Tongue (tissue), 1 donor: ENCODE measurements at regions not wholly inside any gene's neighbourhood (a gene's known extent, or its start where the extent isn't known, plus 50 kb on each side); places are given as distances from the start of the nearest gene placed in this dataset.
"Not testable (repeated sequence)": the region's sequence is repeated elsewhere in the genome, so short reads cannot be mapped to it uniquely, and the experiment has no call there.

ENCODE experiments used
- DNase-seq: peaks from one replicate; pipeline ENCODE4 v3.0.0-alpha.2; 2015

DNA sequence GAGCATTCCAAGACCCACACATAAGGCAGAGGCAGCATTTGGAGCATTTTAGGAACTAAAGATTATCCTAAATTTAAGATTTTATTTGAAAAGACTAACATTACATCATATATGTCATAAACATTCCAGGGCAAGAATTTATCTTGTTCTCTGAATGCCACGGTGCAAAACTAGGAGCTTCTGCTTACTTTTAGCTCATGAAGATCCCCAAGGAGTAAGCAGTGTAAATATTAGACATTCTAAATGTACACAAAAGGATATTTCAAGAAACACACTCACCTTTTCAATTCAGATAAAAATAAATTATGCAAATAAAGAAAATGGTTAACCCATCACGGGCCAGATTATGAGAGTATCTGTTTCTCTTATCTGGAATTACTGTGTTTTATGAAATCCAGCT lies 101.7 kb upstream of the ETAA1 start:
- peak; percentile 17 for DNase-seq

DNA sequence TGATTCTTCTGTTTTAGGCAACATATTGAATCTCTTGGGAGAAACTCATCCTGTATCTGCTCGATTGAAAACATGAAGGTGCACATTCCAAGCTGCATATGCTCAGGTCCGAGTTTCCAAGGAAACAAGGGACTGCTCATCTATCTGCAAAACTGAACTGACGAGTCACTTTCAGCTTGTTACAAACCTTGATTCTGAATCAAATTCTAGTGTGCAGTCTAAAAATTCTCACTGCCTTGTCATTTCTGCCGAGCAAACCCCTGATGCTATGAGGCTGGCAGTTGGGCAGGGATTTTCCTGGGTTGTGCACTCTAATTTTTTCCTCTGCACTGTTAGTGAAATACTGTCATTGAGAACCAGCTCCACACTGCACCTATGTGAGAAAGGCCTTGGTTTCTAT lies 101.3 kb upstream of the ETAA1 start:
- DNase-seq = peak; percentile 24

DNA sequence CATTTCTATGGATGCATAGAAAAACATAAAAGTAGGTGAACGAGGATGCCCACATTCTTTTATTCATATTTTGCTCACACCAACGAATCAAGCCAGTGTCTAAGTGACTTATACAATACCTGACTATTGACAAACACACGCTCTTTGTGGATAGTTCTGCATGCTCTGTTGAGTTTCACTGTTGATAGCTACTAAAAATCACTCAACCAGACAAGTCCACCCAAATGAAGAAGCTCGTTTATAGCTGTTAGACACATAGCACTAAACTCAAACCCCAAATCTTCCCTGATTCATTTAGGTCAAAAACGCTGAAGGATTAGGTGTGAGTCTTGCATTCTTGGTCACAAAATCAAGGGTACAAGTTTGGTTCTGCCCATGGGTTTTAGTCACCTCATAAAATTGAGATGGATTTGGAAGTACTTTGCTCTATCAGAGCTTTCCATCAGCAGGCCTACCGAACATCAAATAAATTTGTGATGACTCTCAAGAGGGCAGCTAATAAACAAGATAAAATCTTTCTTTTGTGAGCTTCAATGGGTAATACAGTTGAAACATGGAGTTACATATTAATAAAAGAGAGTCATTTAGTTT lies 92.7 kb upstream of the ETAA1 start:
- DNase-seq = no peak

DNA sequence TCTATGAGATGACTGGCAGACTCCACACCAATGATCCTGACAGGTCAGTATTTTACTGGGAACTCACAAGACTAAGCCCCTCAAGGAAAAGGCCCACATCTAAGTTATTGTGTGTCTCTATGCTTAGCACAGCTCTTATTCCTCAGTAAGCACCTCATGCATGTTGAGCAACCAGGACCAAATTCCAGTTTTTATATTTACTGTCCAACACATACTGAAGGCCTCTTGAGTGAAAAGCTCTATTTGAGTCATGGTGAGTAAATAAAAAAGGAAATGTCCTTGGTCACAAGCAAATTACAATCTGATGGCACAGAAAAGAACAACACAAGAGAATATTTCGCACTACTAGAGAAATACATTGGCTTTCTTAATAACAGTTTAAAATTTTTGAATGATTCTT lies 87.9 kb upstream of the ETAA1 start:
- DNase-seq = no peak

DNA sequence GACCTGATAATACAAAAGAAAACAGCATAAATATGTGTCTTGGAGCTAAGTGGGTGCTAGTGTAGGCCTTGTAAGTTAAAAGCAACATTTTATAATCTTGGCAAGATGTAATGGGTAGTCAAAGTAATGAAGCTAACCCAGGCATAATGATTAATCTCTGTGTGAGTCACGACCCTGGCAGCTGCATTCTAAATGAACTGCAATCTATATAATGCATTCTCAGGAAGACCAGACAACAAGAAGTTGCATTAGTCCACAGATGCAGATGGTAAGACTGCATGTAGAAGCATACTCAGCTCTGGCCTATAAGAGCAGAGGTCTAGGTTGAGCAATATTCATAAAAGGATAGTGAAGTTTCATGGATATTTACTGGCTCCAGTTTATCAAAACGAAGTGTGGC lies 85.6 kb upstream of the ETAA1 start:
- no peak for DNase-seq

DNA sequence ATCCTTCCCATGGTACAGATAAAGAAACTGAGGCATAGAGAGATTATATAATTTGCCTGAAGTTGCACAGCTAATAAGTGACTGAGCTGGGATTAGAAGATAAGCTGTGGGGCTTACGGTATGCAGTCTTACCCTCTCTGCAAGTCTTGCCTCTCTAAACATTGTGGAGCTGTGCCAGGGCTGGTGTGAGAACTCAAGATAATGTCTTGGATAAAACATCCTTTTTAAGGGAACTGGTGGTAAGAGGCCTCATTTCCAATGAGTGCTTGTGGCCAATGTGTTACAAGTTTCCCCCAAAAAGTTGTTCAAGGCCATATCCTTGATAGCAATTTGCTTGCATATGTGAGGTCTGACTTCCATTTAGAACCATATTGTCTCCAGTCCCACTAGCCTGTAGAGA lies 84.3 kb upstream of the ETAA1 start:
- DNase-seq = no peak

DNA sequence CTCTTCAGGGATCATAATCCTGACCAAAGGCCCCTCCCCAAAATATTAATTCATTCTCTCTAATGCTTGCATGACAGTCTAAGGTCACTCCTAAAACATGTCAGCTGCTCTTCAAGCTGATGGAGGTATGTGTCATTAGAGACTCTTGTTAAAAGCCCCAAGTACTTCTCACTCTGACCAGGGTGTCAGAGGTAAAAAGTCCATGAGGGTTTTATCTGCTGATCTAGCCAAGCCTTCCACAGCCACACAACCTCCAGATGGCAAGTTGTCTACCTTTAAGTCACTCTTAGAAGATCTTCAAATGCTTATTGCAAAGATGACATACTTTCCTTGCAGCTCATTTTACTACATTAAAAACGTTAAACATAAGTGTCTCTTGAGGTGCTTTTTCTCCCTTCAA lies 83.6 kb upstream of the ETAA1 start:
- no peak for DNase-seq

DNA sequence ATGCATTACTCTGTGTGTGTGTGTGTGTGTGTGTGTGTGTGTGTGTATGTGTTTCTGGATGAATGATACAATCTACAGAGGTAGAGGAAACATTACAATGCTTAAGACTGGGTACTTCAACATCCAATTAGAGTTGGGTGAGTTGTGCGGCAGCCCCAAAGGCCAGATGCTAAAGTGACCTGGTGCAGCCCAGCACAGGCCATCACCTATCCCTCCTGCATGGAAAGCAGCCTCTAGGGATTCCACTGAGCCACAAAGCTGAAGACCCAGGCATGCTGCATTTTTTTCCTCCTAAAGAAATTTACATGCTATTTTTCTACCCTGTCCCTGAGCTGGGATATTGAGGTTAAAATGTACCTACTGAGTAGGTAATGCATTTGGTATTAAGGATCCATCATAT lies 79.1 kb upstream of the ETAA1 start:
- DNase-seq = no peak

DNA sequence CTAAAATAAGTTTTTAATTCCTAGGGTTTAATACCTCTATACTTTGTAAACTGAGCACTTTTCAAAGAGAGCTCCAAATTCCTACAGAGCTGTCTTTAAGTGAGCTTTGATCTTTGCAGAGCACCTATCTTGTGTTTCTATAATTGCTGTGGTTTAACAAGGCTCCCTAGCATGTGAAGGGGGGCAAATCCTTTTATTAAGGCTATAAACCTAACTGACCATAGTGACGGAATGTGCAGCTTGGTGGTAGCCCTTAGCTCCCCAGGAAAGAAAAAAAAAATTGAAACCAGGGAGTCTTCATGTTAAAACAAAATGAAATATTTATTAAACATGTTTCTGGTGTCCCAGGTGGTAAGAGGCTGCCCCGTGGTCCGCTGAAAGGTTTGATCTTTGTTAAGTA lies 78.6 kb upstream of the ETAA1 start:
- DNase-seq = no peak

DNA sequence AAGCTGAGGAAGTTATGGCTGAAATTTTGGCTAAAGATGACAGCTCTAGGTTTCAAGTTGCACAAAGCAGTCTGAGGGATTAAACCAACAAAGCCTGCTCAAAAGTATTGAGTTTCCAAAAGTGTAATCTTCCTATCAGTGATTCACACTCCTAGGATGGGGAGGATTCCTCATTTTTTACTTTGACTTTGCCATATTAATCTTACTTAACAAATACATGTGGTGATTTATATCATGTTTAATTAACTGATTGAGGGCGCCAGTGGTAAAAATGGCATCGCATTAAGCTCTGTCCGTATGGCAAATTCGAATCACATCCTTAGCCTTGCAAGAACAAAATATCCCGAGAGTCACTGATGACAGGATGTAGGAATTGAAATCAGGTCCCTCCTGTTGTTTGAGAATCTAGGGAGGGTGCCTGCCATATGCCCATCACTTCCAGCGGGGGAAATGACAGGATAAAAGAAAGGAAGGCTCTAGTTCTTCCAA lies 78.1 kb upstream of the ETAA1 start:
- no peak for DNase-seq

DNA sequence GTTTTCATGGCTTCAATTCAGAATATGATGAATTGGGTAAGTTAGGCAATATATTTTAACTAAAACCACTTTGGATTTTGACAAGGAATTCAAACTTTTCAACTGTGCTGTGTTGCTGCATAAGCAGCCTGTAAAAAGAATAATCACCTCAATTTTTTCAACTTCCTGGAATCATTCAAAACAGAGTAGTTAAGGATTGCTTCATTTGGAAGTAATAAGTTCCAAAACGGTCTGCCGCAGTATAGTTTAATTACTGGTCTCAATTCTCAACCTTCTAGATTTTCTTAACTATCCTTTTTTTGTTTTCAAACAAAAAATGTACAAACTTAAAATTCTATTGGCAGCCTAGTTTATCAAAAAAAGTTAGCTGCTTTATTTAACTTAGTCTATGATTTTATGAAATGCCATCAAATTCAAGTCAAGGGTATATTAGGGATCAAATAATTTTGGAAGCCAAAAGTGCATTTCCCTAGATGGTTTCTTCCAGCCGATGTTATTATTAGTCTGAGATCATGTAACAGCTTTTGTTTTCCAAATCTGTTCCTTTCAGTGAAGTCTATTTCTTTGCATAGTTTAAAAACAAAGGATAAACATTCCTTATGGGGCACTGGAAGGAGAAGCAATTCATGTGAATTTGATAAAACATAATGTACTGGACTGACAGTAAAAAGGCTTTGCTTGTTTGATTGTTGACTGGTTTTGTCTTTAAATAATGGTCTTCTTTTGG lies 76.1 kb upstream of the ETAA1 start:
- peak; percentile 12 for DNase-seq

DNA sequence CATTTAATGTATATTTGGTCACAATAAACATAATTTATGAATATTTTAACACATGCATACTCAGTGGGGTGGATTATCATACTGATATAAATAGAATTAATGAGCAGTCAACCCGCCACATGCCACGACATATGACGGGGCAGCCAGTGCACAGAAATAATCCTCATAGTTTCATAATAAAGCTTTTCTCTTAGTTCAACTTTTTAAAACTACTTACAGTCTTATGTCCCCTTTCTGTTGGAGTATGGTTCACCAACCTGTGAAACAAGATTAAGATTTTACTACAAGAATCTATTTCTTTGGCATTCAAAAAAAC lies 75.6 kb upstream of the ETAA1 start:
- no peak for DNase-seq

DNA sequence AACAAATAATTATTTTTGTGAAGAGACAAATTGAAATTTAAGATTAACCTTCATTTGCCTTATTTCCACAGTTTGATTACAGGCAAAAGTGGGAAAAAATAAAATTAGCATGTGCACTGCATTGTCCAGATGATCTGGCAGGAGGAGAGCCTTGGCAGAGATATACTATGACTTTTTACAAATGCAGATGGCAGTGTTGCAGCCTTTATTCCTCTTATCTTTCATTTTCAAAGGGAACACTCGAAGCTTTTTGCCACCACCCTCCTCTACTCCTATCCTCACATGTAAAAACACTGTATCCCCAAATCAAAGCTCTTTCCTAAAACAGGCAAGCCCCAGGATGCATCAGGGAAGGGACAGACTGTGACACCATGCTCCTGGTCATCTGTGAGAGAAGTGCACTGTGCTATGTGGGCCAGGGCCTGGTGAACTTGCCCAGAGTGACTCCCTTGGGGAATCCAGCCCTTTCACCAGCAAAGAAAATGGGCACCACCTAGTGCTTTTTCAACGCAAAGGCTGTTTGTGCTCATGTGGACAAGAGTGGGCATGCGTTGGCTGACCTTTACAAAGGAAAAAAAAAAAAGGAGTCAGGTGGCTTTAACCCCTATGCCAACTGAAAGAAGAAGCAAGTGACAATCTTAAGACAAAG lies 74.7 kb upstream of the ETAA1 start:
- DNase-seq = peak; percentile 20

DNA sequence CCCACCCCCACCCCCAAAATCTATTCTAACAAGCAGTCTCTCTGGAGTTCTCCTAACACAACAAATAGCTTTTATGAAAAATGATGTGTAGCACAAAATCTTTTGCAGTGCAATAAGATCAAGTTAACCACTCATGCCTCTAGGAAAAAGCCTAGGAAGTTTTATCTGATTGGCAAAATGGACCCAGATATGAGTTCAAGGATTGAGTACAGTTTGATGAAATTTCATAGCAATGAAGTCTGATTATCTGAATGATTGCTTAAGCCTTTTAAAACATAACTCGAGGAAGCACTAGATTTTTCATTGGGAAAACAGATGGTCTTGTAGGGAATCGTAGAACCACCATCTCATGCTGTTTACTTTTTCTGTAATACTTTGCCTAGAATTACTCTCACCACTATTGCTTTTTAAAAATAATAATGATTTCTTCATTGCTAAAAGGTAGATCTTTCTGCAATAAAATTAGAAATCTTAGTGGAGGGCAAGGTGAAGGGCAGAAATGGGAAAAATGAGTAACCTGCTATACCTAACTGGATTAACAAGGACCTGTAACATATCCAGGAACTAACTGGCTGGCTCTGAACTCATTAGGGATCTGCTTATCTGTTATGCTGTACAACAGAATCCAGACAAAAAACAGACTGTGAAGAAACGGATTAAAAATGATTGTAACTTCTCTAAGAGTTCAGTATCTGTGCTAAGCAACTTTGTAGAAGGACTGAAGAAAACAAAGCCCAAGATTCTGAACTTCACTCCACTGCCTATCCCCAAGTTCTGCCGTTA lies 73.7 kb upstream of the ETAA1 start:
- no peak for DNase-seq

DNA sequence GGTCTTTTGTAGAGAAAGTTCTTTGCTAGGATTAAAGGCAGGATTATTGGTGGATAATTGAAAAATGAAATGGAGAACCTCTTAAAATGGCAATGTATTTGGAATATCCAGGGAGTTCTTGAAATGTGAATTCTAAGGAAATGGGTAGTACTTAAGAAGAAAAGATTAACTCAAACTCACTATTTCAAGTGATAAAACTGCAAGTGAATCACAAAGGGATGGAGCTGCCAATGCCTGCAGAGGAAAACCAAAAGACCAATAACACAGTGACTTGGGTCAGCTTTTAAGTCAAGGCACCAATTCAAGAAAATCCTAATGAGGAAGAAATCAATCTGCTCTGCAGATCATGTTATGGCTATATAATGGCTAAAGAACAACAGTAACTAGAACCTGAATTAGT lies 67.6 kb upstream of the ETAA1 start:
- no peak for DNase-seq

DNA sequence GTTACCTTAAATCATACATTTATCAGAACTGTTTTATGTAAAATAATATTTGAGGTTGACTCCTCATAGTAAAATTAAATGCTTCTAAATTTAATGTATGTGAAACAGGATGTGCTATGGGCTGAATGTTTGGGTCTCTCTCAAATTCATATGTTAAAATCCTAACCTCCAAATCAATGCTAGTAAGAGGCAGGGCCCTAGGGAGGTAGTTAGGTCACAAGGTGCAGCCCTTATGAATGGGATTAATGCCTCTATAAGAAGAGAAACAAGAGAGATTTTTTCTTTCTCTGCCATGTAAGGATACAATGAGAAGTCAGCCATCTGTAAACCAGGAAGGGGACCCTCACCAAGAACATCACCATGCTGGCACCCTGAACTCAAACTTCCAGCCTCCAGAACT lies 67.2 kb upstream of the ETAA1 start:
- DNase-seq = no peak

DNA sequence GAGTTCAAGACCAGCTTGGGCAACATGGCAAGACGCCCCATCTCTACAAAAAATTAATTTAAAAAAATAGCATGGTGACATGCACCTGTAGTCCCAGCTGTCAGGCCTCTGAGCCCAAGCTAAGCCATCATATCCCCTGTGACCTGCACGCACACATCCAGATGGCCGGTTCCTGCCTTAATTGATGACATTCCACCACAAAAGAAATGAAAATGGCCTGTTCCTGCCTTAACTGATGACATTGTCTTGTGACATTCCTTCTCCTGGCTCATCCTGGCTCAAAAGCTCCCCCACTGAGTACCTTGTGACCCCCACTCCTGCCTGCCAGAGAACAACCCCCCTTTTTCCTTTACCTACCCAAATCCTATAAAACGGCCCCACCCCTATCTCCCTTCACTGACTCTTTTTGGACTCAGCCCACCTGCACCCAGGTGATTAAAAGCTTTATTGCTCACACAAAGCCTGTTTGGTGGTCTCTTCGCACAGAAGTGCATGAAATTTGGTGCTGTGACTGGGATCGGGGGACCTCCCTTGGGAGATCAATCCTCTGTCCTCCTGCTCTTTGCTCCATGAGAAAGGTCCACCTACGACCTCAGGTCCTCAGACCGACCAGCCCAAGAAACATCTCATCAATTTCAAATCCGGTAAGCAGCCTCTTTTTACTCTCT lies 65.6 kb upstream of the ETAA1 start:
- not testable (repeated sequence) for DNase-seq

DNA sequence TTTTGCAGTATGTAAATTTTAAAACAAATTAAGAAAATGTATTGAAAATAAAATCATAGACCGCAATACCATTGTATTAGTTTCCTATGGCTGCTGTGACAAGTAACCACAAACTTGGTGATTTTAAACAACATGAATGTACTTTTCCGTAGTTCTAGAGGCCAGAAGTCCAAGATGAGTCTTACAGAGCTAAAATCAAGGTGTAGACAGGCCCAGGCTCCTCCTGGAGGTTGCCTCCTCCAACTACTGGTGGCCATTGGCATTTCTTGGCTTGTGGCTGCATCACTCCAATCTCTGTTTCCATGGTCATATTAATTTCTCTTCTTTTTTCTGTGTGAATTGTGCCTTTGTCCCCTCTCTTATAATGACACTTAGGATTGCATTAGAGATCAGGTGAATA lies 59.2 kb upstream of the ETAA1 start:
- DNase-seq = no peak

DNA sequence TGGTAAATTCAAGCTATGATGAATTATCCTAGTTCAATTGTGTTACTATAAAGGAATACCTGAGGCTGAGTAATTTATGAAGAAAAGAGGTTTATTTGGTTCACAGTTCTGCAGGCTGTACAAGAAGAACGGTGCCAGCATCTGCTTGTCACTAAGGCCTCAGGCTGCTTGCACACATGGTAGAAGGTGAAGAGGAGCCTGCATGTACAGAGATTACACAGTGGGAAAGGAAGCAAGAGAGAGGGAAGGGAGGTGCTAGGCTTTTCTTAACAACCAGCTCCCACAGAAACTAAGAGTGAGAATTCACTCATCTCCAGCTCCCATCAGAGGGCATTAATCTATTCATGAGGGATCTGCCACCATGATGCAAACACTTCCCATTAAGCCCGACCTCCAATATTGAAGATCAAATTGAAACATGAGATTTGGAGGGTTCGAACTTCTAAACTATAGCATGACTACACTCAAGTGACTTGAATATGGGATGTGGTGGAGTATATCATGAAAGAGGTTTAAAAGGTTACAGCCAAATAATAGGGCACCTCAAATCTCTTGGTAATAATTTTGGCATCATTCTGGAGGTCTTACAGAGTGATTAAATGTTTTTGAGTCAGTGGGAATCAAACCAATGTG lies 58.4 kb upstream of the ETAA1 start:
- DNase-seq = no peak

DNA sequence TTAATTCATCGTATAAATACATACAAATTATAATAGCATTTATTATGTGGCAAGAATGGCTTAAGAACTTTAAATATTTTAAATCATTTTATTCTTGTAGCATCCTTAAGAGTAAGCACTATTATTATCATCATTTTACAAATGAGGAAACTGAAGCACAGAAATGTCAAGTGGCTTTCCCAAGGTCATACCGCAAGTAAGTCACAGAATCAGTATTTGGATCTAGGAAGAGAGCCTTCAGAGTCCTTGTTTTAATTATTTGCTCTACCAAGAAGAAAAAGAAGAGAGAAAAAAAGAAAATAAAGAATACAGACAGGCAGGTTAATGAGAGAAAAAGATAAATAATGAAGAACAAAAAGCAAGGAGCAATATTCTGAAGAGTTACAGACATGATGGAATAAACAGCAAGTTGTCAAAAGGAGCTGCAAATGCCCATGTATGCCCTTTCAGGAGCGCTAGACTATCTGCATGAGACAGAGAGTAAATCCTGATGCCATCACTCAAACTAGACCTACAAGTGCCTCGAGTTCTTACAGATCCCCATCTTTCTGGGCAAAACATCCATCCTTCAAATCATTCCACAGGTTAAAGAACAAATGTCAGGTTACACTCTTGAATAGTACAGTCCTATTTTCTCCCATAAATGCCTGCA lies 57.8 kb upstream of the ETAA1 start:
- no peak for DNase-seq
